Left kidney (tissue), 1 donor: ENCODE measurements at regions not wholly inside any gene's neighbourhood (a gene's known extent, or its start where the extent isn't known, plus 50 kb on each side); places are given as distances from the start of the nearest gene placed in this dataset.
A peak's percentile ranks its signal among the peaks of the same experiment; 100 is the strongest.

Source experiments
- DNase-seq: peaks from one replicate; pipeline ENCODE4 v3.0.0-alpha.2; 2013

GRCh38 chr16:79786389-79786788 lies 185.9 kb upstream of the MAF start:
- DNase-seq: no peak

GRCh38 chr16:79784007-79784406 lies 183.5 kb upstream of the MAF start:
- no peak for DNase-seq

- DNase-seq: no peak
These were observed 177.1 kb upstream of the MAF start for GRCh38 chr16:79777679-79778078.

GRCh38 chr16:79776243-79776847 lies 175.8 kb upstream of the MAF start:
- DNase-seq: no peak

- no peak for DNase-seq
These were observed 172.2 kb upstream of the MAF start for GRCh38 chr16:79772784-79773183.

- no peak for DNase-seq
These were observed 171.5 kb upstream of the MAF start for GRCh38 chr16:79772048-79772447.

- DNase-seq: peak; percentile 92
These were observed 169.9 kb upstream of the MAF start for GRCh38 chr16:79770244-79771064.

- DNase-seq: no peak
These were observed 169.3 kb upstream of the MAF start for GRCh38 chr16:79769928-79770243.

- DNase-seq: no peak
These were observed 168.9 kb upstream of the MAF start for GRCh38 chr16:79769270-79769927.

- DNase-seq: no peak
These were observed 167.9 kb upstream of the MAF start for GRCh38 chr16:79768276-79768970.

GRCh38 chr16:79767421-79768275 lies 167.1 kb upstream of the MAF start:
- DNase-seq: no peak

- DNase-seq: no peak
These were observed 165.4 kb upstream of the MAF start for GRCh38 chr16:79765901-79766394.

- no peak for DNase-seq
These were observed 164.9 kb upstream of the MAF start for GRCh38 chr16:79765431-79765830.

- no peak for DNase-seq
These were observed 164.0 kb upstream of the MAF start for GRCh38 chr16:79764415-79765110.

GRCh38 chr16:79762217-79762616 lies 161.7 kb upstream of the MAF start:
- no peak for DNase-seq

GRCh38 chr16:79758615-79759346 lies 158.2 kb upstream of the MAF start:
- DNase-seq: no peak

GRCh38 chr16:79757968-79758367 lies 157.4 kb upstream of the MAF start:
- no peak for DNase-seq

- no peak for DNase-seq
These were observed 156.6 kb upstream of the MAF start for GRCh38 chr16:79757163-79757562.

- no peak for DNase-seq
These were observed 156.0 kb upstream of the MAF start for GRCh38 chr16:79756571-79756970.

GRCh38 chr16:79754501-79754900 lies 154.0 kb upstream of the MAF start:
- DNase-seq: no peak
